Psoas muscle (tissue), 7 donors: ENCODE measurements at regions not wholly inside any gene's neighbourhood (a gene's known extent, or its start where the extent isn't known, plus 50 kb on each side); places are given as distances from the start of the nearest gene placed in this dataset.

Experiments
- ATAC-seq, 4 donors: fragments of 200-7000 bp; cut with Tn5 transposase; one replicate each; pipeline ENCODE4 v1.9.1; 2020; ENCODE audit warnings: moderate library complexity in 3 of 4, mild to moderate bottlenecking in 2 of 4
- DNase-seq, 2 donors: peaks; one replicate each; pipeline ENCODE4 v3.0.0-alpha.2; 2020
- H3K27ac ChIP-seq: fragments of 200-600 bp; one replicate; pipeline ENCODE4 v1.8.0; 2022
- H3K27me3 ChIP-seq, 3 donors: fragments of 200-600 bp in 1 of 3; one replicate each; pipeline versions ENCODE4 v1.6.1 to v1.8.0; 2013 to 2022; ENCODE audit warnings: low read length in 2 of 3, mild to moderate bottlenecking in 2 of 3, moderate library complexity in 1 of 3; ENCODE audit not compliant: insufficient read depth in 3 of 3
- H3K36me3 ChIP-seq, 2 donors: fragments of 200-600 bp in 1 of 2; one replicate each; pipeline versions ENCODE4 v1.6.1 to v1.8.0; 2013 to 2022; ENCODE audit warnings: low read depth in 1 of 2, mild to moderate bottlenecking in 1 of 2, moderate library complexity in 1 of 2; ENCODE audit not compliant: insufficient read depth in 1 of 2
- H3K4me1 ChIP-seq: fragments of 200-600 bp; one replicate; pipeline ENCODE4 v1.8.0; 2022
- H3K4me3 ChIP-seq: fragments of 200-600 bp; one replicate; pipeline ENCODE4 v1.8.0; 2022; ENCODE audit warnings: mild to moderate bottlenecking
- H3K9me3 ChIP-seq: fragments of 200-600 bp; one replicate; pipeline ENCODE4 v1.8.0; 2022
- WGBS, 3 donors: extraction: QIAGEN DNeasy Blood & Tissue Kit; methylation state at CpG; one replicate each; pipeline versions ENCODE4 v1.1.6 to v1.1.7; 2013; 5-methylcytosine and 5-hydroxymethylcytosine counted together
- intact Hi-C, 2 donors: fragments of 100-400 bp; cut with DNase I; formaldehyde crosslinking; loops; one replicate each; pipeline versions ENCODE4 v1.11.0 to v1.14.2; 2022
- TF ChIP-seq, protein P1 (sequence below): fragments of 200-600 bp; IDR thresholded peaks from one replicate; pipeline ENCODE4 v1.8.0; 2022; ENCODE audit warnings: antibody characterized with exemption
- donor health status: healthy with polysubstance abuse.
- donor health status: DM: no; HTN: no; CAD: no; lungs with moderate emphysema.
- donor health status: Bipolar disorder and iron deficiency.
- donor health status: healthy.
- donor health status: DM: yes; HTN: yes; CAD: no.
- donor health status: DM: no; HTN: no; CAD: no.
- donor health status: DM: yes; HTN: yes; CAD: no.

DNA sequence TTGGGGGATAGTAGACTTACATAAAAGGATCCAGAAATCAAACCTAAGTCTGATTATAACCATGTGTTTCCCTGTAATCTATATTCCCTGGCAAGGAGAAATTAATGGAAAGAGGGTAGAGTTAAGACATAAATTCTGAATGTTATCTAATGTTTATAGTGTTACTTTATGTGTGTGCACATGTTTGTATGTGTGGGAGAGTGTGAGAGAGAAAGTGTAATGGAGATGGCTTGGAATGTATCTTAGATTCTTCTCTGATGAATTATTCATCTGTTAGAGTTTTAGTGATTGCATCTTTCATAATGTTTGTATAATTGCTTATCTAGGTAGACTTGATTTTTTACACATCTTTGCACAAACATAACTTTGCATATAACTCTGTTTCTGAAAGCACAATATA lies 490.9 kb downstream of the FLRT2 start:
- no peak for DNase-seq

DNA sequence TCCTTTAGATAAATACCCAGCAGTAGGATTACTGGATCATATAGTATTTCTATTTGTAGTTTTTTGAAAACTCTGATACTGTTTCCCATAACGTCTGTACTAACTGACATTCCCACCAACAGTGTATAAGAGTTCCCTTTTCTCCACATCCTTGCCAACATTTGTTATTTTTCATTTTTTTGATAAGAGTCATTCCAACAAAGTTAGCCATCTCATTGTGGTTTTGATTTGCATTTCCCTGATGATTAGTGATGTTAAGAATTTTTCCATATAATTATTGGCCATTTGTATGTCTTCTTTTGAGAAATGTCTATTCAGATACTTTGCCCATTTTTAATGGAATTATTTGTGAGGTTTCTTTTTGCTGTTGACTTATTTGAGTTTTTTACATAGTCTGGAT lies 486.0 kb downstream of the FLRT2 start:
- DNase-seq (no peak), ATAC-seq (no peak)
- Histone ChIP-seq H3K27ac (no peak overlapping the region), H3K36me3 (no peaks in the 10 kb centered on the region), H3K4me1 (no peaks in the 10 kb centered on the region), H3K4me3 (no peak overlapping the region), H3K9me3 (no peaks in the 10 kb centered on the region), H3K27me3 (no peaks in the 10 kb centered on the region)
- 59 to 75% (median 68%) methylated on average over 1 of the region's 1 CpG for WGBS, 3 donors
- intact Hi-C loops, result no loop called here
- TF ChIP-seq, protein P1, sequence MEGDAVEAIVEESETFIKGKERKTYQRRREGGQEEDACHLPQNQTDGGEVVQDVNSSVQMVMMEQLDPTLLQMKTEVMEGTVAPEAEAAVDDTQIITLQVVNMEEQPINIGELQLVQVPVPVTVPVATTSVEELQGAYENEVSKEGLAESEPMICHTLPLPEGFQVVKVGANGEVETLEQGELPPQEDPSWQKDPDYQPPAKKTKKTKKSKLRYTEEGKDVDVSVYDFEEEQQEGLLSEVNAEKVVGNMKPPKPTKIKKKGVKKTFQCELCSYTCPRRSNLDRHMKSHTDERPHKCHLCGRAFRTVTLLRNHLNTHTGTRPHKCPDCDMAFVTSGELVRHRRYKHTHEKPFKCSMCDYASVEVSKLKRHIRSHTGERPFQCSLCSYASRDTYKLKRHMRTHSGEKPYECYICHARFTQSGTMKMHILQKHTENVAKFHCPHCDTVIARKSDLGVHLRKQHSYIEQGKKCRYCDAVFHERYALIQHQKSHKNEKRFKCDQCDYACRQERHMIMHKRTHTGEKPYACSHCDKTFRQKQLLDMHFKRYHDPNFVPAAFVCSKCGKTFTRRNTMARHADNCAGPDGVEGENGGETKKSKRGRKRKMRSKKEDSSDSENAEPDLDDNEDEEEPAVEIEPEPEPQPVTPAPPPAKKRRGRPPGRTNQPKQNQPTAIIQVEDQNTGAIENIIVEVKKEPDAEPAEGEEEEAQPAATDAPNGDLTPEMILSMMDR, result no peak

More for the DNA sequence above, 490.9 kb downstream of the FLRT2 start:
- no peak overlapping the region for H3K27ac ChIP-seq
- no peaks in the 10 kb centered on the region for H3K4me1 ChIP-seq
- H3K36me3 ChIP-seq, result no peaks in the 10 kb centered on the region
- no peaks in the 10 kb centered on the region for H3K9me3 ChIP-seq
- H3K4me3 ChIP-seq, result no peak overlapping the region
- no peaks in the 10 kb centered on the region for H3K27me3 ChIP-seq
- TF ChIP-seq, protein P1, result no peak
- intact Hi-C loops, result no loop called here
- ATAC-seq, result no peak

DNA sequence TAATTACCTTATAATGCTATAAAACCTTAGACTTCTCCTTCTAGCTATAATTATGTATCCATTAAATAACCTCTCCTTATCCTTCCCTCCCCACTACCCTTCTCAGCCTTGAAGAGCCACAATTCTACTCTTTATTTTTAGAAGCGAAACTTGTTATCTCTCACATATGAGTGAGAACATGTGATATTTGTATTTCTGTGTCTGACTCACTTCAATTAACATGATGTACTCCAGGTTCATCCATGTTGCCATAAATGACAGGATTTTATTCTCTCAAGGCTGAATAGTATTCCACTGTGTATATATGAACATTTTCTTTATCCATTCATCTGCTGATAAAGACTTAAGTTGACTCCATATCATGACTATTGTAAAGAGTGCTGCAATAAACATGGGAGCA lies 485.6 kb downstream of the FLRT2 start:
- 91 to 93% (median 93%) methylated on average over 1 of the region's 1 CpG for WGBS, 3 donors

DNA sequence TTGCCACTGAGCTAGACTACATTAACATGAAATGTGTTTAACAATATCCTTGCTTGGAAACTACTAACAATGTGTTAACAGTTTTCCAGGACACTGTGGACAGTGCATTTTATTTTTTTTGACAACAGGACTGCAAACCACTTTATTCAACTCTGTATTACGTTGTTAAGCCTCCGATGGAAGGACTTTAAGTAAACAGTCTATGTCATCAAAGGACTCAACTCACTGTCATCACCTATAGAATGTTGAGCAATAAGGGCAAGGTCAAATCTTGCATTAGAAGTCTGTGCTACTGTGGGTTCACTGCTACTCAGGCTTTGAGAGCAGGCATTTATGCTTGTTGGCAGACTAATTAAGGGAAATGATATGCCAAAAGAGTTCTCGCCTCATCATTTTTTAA lies 483.7 kb downstream of the FLRT2 start:
- ATAC-seq, result no peak
- no peak overlapping the region for H3K27ac ChIP-seq
- H3K36me3 ChIP-seq, result no peaks in the 10 kb centered on the region
- no peak for DNase-seq
- no peaks in the 10 kb centered on the region for H3K4me1 ChIP-seq
- 56 to 58% (median 56%) methylated on average over 3 of the region's 3 CpGs for WGBS, 3 donors
- no peak overlapping the region for H3K4me3 ChIP-seq
- intact Hi-C loops, result no loop called here
- TF ChIP-seq, protein P1, result no peak
- no peaks in the 10 kb centered on the region for H3K27me3 ChIP-seq
- H3K9me3 ChIP-seq, result no peaks in the 10 kb centered on the region

More for the DNA sequence above, 485.6 kb downstream of the FLRT2 start:
- no peaks in the 10 kb centered on the region for H3K9me3 ChIP-seq
- intact Hi-C loops, result no loop called here
- no peak overlapping the region for H3K4me3 ChIP-seq
- DNase-seq (no peak), ATAC-seq (no peak)
- TF ChIP-seq, protein P1, result no peak
- H3K27me3 ChIP-seq, result no peaks in the 10 kb centered on the region
- H3K27ac ChIP-seq, result no peak overlapping the region
- H3K36me3 ChIP-seq, result no peaks in the 10 kb centered on the region
- no peaks in the 10 kb centered on the region for H3K4me1 ChIP-seq

DNA sequence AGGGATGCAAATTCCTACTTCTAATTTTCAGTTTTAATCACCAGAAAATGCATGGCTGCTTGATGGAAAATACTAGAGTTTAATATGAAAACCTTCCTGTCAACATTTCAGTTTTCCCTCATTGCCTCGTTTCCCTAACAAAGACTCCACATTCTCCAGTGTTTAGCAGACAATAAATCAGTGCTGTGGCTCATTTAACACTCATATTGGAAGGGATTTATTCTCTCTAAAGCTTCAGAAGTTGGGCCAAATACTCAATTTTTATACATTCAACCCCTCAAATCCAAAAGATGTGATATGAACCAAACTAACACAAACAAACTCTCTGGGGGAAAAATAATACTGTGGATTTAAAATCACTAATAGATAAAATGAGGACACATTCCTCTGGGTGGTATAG lies 482.5 kb downstream of the FLRT2 start:
- TF ChIP-seq, protein P1, result no peak
- intact Hi-C loops, result no loop called here
- no peak for ATAC-seq
- Histone ChIP-seq H3K27me3 (no peaks in the 10 kb centered on the region), H3K4me3 (no peak overlapping the region), H3K27ac (no peak overlapping the region), H3K36me3 (no peaks in the 10 kb centered on the region), H3K4me1 (no peaks in the 10 kb centered on the region), H3K9me3 (no peaks in the 10 kb centered on the region)
- no peak for DNase-seq
- 14 to 24% (median 21%) methylated on average over 1 of the region's 1 CpG for WGBS, 3 donors
